Panc1 (cell line): ENCODE measurements at regions not wholly inside any gene's neighbourhood (a gene's known extent, or its start where the extent isn't known, plus 50 kb on each side); places are given as distances from the start of the nearest gene placed in this dataset.

ENCODE experiments used
- ATAC-seq: fragments of 200-7000 bp; cut with Tn5 transposase; 2 replicates; pipeline ENCODE4 v1.9.1; 2020; ENCODE audit warnings: mild to moderate bottlenecking, moderate library complexity
- BruUV-seq: library from RNA; stranded (reverse); fragments of 400-500 nt; replicated peaks from 2 replicates; lab custom pipeline; 2021; lab: Mats Ljungman, UMichigan
- CTCF ChIA-PET: fragments of 300-600 bp; sonication (Branson Sonifier 250); formaldehyde crosslinking; loops from one replicate; lab custom pipeline; 2022; ENCODE audit warnings: antibody characterized with exemption; lab: Charles Lee
- POLR2A ChIA-PET: fragments of 300-600 bp; sonication (Branson Sonifier 250); formaldehyde crosslinking; loops from one replicate; lab custom pipeline; 2022; ENCODE audit warnings: antibody characterized with exemption; lab: Charles Lee
- DNase-seq: peaks from one replicate; pipeline ENCODE4 v3.0.0-alpha.2; 2010; ENCODE audit warnings: low read depth, low spot score
- H3K27ac ChIP-seq: 2 replicates; pipeline ENCODE4 v1.5.1; 2011; ENCODE audit warnings: mild to moderate bottlenecking, low read length, inconsistent platforms
- H3K27me3 ChIP-seq: fragments of 200-500 bp; sonication (Bioruptor generic); 2 replicates; pipeline ENCODE4 v1.6.0; 2014; ENCODE audit warnings: low read length, inconsistent platforms; ENCODE audit not compliant: control insufficient read depth, insufficient read depth
- H3K36me3 ChIP-seq: fragments of 200-500 bp; sonication (Bioruptor generic); 2 replicates; pipeline ENCODE4 v1.5.1; 2014; ENCODE audit warnings: inconsistent platforms, mild to moderate bottlenecking, low read length, moderate library complexity; ENCODE audit not compliant: control insufficient read depth, insufficient read depth
- H3K4me1 ChIP-seq: 2 replicates; pipeline ENCODE4 v1.5.1; 2011; ENCODE audit warnings: inconsistent platforms, mild to moderate bottlenecking, low read length, moderate library complexity; ENCODE audit not compliant: control insufficient read depth, insufficient read depth
- H3K4me3 ChIP-seq, 2 experiments: 2 replicates each; pipeline ENCODE4 v1.5.1; 2011 to 2012; ENCODE audit warnings: low read depth in 2 of 2, low read length in 2 of 2, mild to moderate bottlenecking in 2 of 2, inconsistent platforms in 1 of 2, moderate library complexity in 1 of 2
- H3K9me3 ChIP-seq: fragments of 200-500 bp; sonication (Bioruptor generic); 2 replicates; pipeline ENCODE4 v1.5.1; 2014; ENCODE audit warnings: low read depth, mild to moderate bottlenecking, inconsistent platforms, low read length, moderate library complexity; ENCODE audit not compliant: control insufficient read depth, insufficient read depth
- CTCF ChIP-seq: fragments of 450-650 bp; IDR thresholded peaks from 2 replicates; pipeline ENCODE4 v1.5.1; 2017; ENCODE audit warnings: mild to moderate bottlenecking
- POLR2AphosphoS5 ChIP-seq: IDR thresholded peaks from 2 replicates; pipeline ENCODE4 v1.6.1; 2012; ENCODE audit warnings: mild to moderate bottlenecking, low read depth, low read length, moderate library complexity
- SIN3A ChIP-seq: IDR thresholded peaks from 2 replicates; pipeline ENCODE4 v1.6.1; 2012; ENCODE audit warnings: low read depth, mild to moderate bottlenecking, low read length, moderate library complexity, borderline replicate concordance; ENCODE audit not compliant: insufficient read depth
- TCF7L2 ChIP-seq: IDR thresholded peaks from 2 replicates; pipeline ENCODE4 v1.6.1; 2011; ENCODE audit warnings: mild to moderate bottlenecking, low read depth, low read length, inconsistent platforms
- in situ Hi-C: cut with HindIII; loops from 2 replicates; pipeline ENCODE4 v1.10.0; 2016; ENCODE audit warnings: low sequenced_read_pairs, low pct_unique_long_range_greater_than_20kb
- intact Hi-C: fragments of 100-400 bp; cut with micrococcal nuclease; formaldehyde crosslinking; loops from one replicate; pipeline ENCODE4 v1.10.0; 2022; ENCODE audit not compliant: unreplicated experiment
- TF ChIP-seq, protein P1 (sequence below), 2 experiments: IDR thresholded peaks; 2 replicates each; pipeline ENCODE4 v1.6.1; 2011 to 2012; ENCODE audit warnings: low read depth in 2 of 2, control low read depth in 1 of 2, low read length in 1 of 2, mild to moderate bottlenecking in 1 of 2, moderate library complexity in 1 of 2; ENCODE audit not compliant: insufficient read depth in 1 of 2

GRCh38 chr3:176655404-176656094 is 541.7 kb downstream of the TBL1XR1 start:
- DNase-seq (no peak), ATAC-seq (no peak)
- no peaks in the 10 kb centered on the region for H3K36me3 ChIP-seq
- in situ Hi-C loops, result no loop called here
- no peak overlapping the region for H3K27ac ChIP-seq
- no peak overlapping the region for H3K4me3 ChIP-seq
- POLR2A ChIA-PET, result no interaction called here
- H3K9me3 ChIP-seq, result no peaks in the 10 kb centered on the region
- H3K27me3 ChIP-seq, result no peaks in the 10 kb centered on the region
- no peak for TF ChIP-seq TCF7L2
- BruUV-seq, result no TSS peak
- intact Hi-C loops, result no loop called here
- CTCF ChIA-PET, result no interaction called here
- H3K4me1 ChIP-seq, result no peaks in the 10 kb centered on the region

DNA sequence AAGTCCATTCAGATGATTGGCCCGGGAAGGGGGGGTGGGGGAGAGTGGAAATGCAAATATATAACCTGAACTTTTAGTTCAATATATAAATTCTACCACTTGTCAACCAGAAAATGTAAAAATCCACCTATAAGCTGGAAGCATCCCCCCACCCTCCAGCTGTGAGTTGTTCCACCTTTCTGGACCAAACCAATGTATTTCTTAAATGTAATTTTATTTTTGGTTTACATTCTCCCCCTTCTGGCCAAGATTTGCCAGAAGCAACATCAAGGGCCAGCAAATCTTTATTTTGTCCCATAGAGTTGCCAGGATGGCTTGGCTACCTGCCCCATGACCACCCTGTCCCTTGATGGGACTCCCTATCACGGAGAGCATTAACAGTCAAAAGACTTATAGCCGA is 545.7 kb downstream of the TBL1XR1 start:
- ChIA-PET POLR2A (no interaction called here), CTCF (no interaction called here)
- Histone ChIP-seq H3K36me3 (no peaks in the 10 kb centered on the region), H3K9me3 (no peaks in the 10 kb centered on the region), H3K4me1 (no peaks in the 10 kb centered on the region), H3K27me3 (no peaks in the 10 kb centered on the region), H3K27ac (no peak overlapping the region), H3K4me3 (no peak overlapping the region)
- no TSS peak for BruUV-seq
- intact Hi-C loops (no loop called here), in situ Hi-C loops (no loop called here)
- DNase-seq (no peak), ATAC-seq (no peak)
- no peak for TF ChIP-seq POLR2AphosphoS5
- TF ChIP-seq CTCF, result peak; percentile 13; the same call in 1 of the 2 replicates

- H3K9me3 ChIP-seq, result no peaks in the 10 kb centered on the region
- H3K27ac ChIP-seq, result no peak overlapping the region
- no peaks in the 10 kb centered on the region for H3K4me1 ChIP-seq
- no peak for TF ChIP-seq POLR2AphosphoS5
- peak; percentile 20; the same call in 1 of the 2 replicates for TF ChIP-seq CTCF
- BruUV-seq, result no TSS peak
- H3K27me3 ChIP-seq, result no peaks in the 10 kb centered on the region
- ChIA-PET POLR2A (no interaction called here), CTCF (no interaction called here)
- intact Hi-C loops, result no loop called here
- H3K4me3 ChIP-seq, result no peak overlapping the region
- ATAC-seq (no peak), DNase-seq (no peak)
- no peaks in the 10 kb centered on the region for H3K36me3 ChIP-seq
- in situ Hi-C loops, result no loop called here
Observed at GRCh38 chr3:176650478-176650877, 546.8 kb downstream of the TBL1XR1 start.

- ChIA-PET POLR2A (no interaction called here), CTCF (no interaction called here)
- no peak overlapping the region for H3K27ac ChIP-seq
- no peaks in the 10 kb centered on the region for H3K9me3 ChIP-seq
- intact Hi-C loops, result no loop called here
- TF ChIP-seq TCF7L2 (no peak), CTCF (no peak), SIN3A (no peak), POLR2AphosphoS5 (no peak)
- TF ChIP-seq, protein P1, sequence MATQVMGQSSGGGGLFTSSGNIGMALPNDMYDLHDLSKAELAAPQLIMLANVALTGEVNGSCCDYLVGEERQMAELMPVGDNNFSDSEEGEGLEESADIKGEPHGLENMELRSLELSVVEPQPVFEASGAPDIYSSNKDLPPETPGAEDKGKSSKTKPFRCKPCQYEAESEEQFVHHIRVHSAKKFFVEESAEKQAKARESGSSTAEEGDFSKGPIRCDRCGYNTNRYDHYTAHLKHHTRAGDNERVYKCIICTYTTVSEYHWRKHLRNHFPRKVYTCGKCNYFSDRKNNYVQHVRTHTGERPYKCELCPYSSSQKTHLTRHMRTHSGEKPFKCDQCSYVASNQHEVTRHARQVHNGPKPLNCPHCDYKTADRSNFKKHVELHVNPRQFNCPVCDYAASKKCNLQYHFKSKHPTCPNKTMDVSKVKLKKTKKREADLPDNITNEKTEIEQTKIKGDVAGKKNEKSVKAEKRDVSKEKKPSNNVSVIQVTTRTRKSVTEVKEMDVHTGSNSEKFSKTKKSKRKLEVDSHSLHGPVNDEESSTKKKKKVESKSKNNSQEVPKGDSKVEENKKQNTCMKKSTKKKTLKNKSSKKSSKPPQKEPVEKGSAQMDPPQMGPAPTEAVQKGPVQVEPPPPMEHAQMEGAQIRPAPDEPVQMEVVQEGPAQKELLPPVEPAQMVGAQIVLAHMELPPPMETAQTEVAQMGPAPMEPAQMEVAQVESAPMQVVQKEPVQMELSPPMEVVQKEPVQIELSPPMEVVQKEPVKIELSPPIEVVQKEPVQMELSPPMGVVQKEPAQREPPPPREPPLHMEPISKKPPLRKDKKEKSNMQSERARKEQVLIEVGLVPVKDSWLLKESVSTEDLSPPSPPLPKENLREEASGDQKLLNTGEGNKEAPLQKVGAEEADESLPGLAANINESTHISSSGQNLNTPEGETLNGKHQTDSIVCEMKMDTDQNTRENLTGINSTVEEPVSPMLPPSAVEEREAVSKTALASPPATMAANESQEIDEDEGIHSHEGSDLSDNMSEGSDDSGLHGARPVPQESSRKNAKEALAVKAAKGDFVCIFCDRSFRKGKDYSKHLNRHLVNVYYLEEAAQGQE (IDR thresholded peaks at IDR 0.05; ENCODE audit: insufficient read depth in 1 of 2, low read depth in 2 of 2, low read length in 1 of 2), result no peak
- no peak for DNase-seq
- H3K27me3 ChIP-seq, result no peaks in the 10 kb centered on the region
- no peak overlapping the region for H3K4me3 ChIP-seq
- H3K36me3 ChIP-seq, result no peaks in the 10 kb centered on the region
- ATAC-seq, result no peak
- in situ Hi-C loops, result no loop called here
- no peaks in the 10 kb centered on the region for H3K4me1 ChIP-seq
- no TSS peak for BruUV-seq
Observed at GRCh38 chr3:176647987-176648386, 549.3 kb downstream of the TBL1XR1 start.
